ENCODE measurements at regions not wholly inside any gene's neighbourhood (a gene's known extent, or its start where the extent isn't known, plus 50 kb on each side); places are given as distances from the start of the nearest gene placed in this dataset.

DNA sequence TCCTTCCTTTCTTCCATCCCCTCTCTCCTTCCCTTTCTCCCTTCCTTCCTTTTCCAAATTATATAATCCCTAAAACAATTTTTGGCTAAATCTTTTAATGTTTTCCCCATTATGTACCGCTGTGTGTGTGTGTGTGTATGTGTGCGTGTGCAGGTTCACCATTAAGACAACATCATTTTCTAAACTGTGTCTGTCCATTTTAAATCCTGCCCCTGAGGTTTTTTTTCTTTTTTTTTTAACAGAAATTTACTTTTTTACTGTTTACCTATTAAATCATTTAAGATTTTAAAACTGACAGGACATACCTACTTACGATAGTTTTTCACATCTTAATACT lies 366.3 kb upstream of the EPHA7 start:
- Histone ChIP-seq H3K27me3 (no peaks in the 10 kb centered on the region), H3K4me3 (peak overlapping the region in 1 of 4 donors; percentile 22), H3K4me1 (peaks cover 0 to 6% (median 1%) of the 10 kb centered on the region in 4 donors), H3K36me3 (no peaks in the 10 kb centered on the region), H3K9me3 (no peaks in the 10 kb centered on the region), H3K27ac (peak overlapping the region in 1 of 5 donors; percentile 21)
- DNase-seq: no peak
- intact Hi-C loops (cut with DNase I; ENCODE audit: low total_unique reads): no loop called here
- WGBS, 5 donors: 84 to 93% (median 92%) methylated on average over 3 of the region's 3 CpGs
- TF ChIP-seq EP300 (IDR thresholded peaks at IDR 0.05): no peak
- no peak for TF ChIP-seq POLR2AphosphoS5 (IDR thresholded peaks at IDR 0.05)
- TF ChIP-seq POLR2A (IDR thresholded peaks at IDR 0.05): no peak
- TF ChIP-seq, protein P1, sequence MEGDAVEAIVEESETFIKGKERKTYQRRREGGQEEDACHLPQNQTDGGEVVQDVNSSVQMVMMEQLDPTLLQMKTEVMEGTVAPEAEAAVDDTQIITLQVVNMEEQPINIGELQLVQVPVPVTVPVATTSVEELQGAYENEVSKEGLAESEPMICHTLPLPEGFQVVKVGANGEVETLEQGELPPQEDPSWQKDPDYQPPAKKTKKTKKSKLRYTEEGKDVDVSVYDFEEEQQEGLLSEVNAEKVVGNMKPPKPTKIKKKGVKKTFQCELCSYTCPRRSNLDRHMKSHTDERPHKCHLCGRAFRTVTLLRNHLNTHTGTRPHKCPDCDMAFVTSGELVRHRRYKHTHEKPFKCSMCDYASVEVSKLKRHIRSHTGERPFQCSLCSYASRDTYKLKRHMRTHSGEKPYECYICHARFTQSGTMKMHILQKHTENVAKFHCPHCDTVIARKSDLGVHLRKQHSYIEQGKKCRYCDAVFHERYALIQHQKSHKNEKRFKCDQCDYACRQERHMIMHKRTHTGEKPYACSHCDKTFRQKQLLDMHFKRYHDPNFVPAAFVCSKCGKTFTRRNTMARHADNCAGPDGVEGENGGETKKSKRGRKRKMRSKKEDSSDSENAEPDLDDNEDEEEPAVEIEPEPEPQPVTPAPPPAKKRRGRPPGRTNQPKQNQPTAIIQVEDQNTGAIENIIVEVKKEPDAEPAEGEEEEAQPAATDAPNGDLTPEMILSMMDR (IDR thresholded peaks at IDR 0.05): no peak

GRCh38 chr6:93784794-93785693 lies 365.7 kb upstream of the EPHA7 start:
- TF ChIP-seq POLR2A (IDR thresholded peaks at IDR 0.05): no peak
- TF ChIP-seq, protein P1 (IDR thresholded peaks at IDR 0.05): no peak
- peak in 1 of 3 donors; percentile 23 for TF ChIP-seq POLR2AphosphoS5 (IDR thresholded peaks at IDR 0.05)
- TF ChIP-seq EP300 (IDR thresholded peaks at IDR 0.05): no peak
- no peaks in the 10 kb centered on the region for H3K36me3 ChIP-seq
- peaks cover 0 to 6% (median 1%) of the 10 kb centered on the region in 4 donors for H3K4me1 ChIP-seq
- H3K4me3 ChIP-seq: peak overlapping the region in 1 of 4 donors; percentile 22
- no peaks in the 10 kb centered on the region for H3K27me3 ChIP-seq
- intact Hi-C loops (cut with DNase I; ENCODE audit: low total_unique reads): no loop called here
- H3K9me3 ChIP-seq: no peaks in the 10 kb centered on the region
- peak overlapping the region in 1 of 5 donors; percentile 21 for H3K27ac ChIP-seq
- WGBS, 5 donors: 56 to 69% (median 61%) methylated on average over 8 of the region's 8 CpGs
- DNase-seq: peak in 1 of 2 donors; percentile 9

GRCh38 chr6:93779086-93779841 lies 359.9 kb upstream of the EPHA7 start:
- no peaks in the 10 kb centered on the region for H3K36me3 ChIP-seq
- H3K9me3 ChIP-seq: no peaks in the 10 kb centered on the region
- H3K4me1 ChIP-seq: no peaks in the 10 kb centered on the region
- intact Hi-C loops (cut with DNase I; ENCODE audit: low total_unique reads): no loop called here
- no peak for TF ChIP-seq EP300 (IDR thresholded peaks at IDR 0.05)
- no peak for TF ChIP-seq POLR2A (IDR thresholded peaks at IDR 0.05)
- TF ChIP-seq, protein P1 (IDR thresholded peaks at IDR 0.05): peak in 1 of 7 experiments; percentile 23
- TF ChIP-seq POLR2AphosphoS5 (IDR thresholded peaks at IDR 0.05): no peak
- H3K27ac ChIP-seq: no peak overlapping the region
- no peak overlapping the region for H3K4me3 ChIP-seq
- no peaks in the 10 kb centered on the region for H3K27me3 ChIP-seq
- peak in 1 of 2 donors; percentile 58 for DNase-seq
- WGBS, 5 donors: 35 to 49% (median 41%) methylated on average over 12 of the region's 12 CpGs

DNA sequence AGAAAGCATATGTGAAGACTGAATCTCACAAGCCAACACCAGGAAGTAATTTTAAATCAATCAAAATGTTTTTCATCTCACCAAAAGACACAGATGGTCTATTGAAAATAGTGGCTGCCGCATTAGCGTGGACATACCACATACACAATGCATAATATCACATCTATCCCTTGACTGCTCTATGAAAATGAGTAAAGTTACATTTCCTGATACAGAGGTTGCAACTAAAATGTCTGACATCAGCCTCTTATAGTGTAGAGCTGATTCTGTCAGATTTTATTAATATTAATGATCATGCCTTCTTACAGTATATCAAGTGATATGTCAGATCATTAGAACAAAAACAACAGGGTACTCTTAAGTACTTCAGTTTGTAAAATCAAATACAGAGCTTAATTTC lies 339.8 kb upstream of the EPHA7 start:
- intact Hi-C loops (cut with DNase I; ENCODE audit: low total_unique reads): no loop called here
- no peaks in the 10 kb centered on the region for H3K4me1 ChIP-seq
- TF ChIP-seq POLR2A (IDR thresholded peaks at IDR 0.05): no peak
- no peak for TF ChIP-seq POLR2AphosphoS5 (IDR thresholded peaks at IDR 0.05)
- no peak for TF ChIP-seq EP300 (IDR thresholded peaks at IDR 0.05)
- TF ChIP-seq, protein P1 (IDR thresholded peaks at IDR 0.05): no peak
- WGBS, 5 donors: 91 to 99% (median 96%) methylated on average over 2 of the region's 2 CpGs
- DNase-seq: no peak
- no peaks in the 10 kb centered on the region for H3K36me3 ChIP-seq
- no peaks in the 10 kb centered on the region for H3K9me3 ChIP-seq
- no peaks in the 10 kb centered on the region for H3K27me3 ChIP-seq
- H3K27ac ChIP-seq: no peak overlapping the region
- H3K4me3 ChIP-seq: no peak overlapping the region
